HG02970 (cell line): ENCODE measurements at regions not wholly inside any gene's neighbourhood (a gene's known extent, or its start where the extent isn't known, plus 50 kb on each side); places are given as distances from the start of the nearest gene placed in this dataset.

Source experiments
- ATAC-seq: cut with Tn5 transposase; IDR thresholded peaks from one replicate; pipeline ENCODE4 v1.9.1; 2021; ENCODE audit warnings: mild to moderate bottlenecking, moderate library complexity, moderate number of reproducible peaks; ENCODE audit not compliant: unreplicated experiment, low FRiP score

DNA sequence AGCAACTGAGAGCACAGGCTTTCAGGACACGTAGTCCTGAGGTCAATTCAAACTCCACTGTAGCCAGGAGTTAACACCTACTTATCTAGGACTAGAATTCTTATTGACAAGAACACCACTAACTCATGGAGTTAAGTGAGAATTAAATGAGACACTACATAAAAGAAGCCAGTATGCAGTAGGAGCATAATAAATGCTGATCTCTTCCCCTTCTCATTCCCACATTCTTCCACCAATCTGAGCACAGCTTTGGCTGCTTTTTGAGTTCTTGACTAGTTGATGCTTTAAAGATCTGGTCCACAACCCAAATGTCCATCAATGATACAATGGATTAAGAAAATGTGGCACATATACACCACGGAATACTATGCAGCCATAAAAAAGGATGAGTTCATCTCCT is 55.2 kb downstream of the TTC32 start:
- no peak for ATAC-seq

DNA sequence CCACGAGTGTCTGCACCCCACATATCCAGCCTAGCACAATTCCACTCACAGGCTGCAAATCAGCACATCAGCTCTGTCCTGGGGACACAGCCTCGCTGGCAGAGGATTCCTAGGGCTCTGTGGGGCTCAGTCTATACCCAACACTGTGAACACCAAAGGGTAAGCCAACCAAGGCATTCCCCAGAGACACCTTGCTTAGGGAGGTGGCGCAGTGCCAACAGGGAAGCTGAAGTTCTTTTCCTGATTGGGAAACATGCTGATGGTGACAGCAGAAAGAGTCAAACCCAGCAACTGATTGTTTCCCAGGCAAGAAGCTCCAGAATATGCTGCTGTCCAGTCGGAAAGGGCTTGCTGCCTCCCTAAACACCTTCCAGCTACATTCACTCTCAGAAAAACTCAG is 55.8 kb downstream of the TTC32 start:
- ATAC-seq: no peak

GRCh38 chr2:19845323-19845920 is 56.4 kb downstream of the TTC32 start:
- no peak for ATAC-seq

DNA sequence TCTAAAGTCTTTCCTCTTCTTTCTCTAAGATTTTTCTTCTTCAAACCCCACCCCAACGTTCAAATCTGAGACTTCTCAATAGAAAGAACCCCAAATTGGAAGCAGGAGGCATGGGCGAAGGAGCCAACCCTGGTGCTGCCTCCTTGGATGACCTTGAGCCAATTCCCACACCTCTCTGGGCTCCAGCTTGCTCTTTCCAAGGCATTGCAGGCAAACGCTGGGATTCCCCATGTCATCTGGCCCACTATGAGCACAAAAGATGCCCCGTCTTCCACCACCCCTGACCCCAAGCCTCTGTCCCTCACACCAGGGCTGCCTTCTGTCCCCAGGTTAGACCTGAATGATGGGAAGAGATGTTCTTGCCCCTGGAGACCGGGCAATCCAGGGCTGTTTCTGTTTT is 57.0 kb downstream of the TTC32 start:
- no peak for ATAC-seq

DNA sequence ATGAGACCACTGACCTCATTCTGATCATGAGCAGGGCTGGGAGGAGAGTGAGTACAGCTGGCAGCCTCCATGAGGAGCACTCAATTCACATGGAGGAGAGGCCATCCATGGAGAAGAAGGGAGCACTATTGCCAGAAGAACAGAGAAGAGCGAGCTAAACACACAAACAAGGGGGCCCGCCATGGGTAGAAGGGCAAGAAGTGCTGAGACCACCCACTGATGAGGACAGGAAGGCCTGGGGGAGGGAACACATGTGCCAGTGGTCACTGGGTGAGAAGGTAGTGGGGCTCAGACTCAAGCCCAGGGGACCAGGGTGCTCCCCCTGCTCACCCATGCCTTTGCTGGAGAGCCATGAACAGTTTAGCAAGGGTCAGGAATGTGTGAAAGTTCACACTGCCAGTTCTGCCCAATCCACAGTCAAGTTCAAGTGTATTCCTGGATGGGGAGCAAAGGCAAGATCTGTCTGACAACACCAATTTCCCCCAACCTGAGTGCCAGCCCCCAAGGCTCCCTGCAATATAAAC is 57.7 kb downstream of the TTC32 start:
- ATAC-seq: no peak

GRCh38 chr2:19841918-19842693 is 59.7 kb downstream of the TTC32 start:
- ATAC-seq: no peak

- ATAC-seq: no peak
Measured at GRCh38 chr2:19839438-19839837, 62.3 kb downstream of the TTC32 start.

GRCh38 chr2:19838616-19839015 is 63.2 kb downstream of the TTC32 start:
- ATAC-seq: no peak

- ATAC-seq: no peak
Measured at GRCh38 chr2:19837235-19837766, 64.5 kb downstream of the TTC32 start.

GRCh38 chr2:19835781-19836281 is 66.0 kb downstream of the TTC32 start:
- ATAC-seq: no peak

DNA sequence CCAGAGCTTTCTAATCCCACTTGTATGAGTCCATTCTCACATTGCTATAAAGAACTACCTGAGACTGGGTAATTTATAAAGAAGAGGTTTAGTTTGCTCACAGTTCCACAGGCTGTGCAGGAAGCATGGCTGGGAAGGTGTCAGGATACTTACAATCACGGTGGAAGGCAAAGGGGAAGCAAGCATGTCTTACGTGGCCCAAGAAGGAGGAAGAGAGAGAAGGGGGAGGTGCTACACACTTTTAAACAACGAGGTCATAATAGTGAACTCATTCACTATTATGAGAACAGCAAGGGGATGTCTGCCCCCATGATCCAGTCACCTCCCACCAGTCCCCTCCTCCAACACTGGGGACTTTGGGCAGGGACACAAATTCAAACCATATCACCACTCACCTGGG is 67.8 kb downstream of the TTC32 start:
- ATAC-seq: no peak

- no peak for ATAC-seq
Measured at GRCh38 chr2:19829672-19830071, 72.1 kb downstream of the TTC32 start.

DNA sequence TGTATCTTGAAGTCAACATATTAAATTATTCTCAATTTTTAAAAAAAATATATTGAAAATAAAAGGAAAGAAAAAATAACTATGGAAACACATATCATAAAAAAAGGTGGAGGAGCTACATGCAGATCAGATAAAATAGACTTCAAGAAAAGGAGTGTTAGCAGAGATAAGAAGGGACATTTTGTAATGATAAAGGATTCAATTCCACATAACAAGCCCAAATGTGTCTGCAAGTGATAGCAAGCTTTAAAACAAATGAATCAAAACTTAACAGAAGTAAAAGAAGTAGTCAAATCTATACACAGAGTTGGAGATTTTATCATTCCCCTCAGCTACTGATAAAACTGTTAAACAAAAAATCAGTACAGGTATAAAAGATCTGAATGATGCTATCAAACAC is 74.9 kb downstream of the TTC32 start:
- ATAC-seq: no peak

GRCh38 chr2:19823507-19823906 is 78.3 kb downstream of the TTC32 start:
- ATAC-seq: no peak

GRCh38 chr2:19819097-19820065 is 82.4 kb downstream of the TTC32 start:
- no peak for ATAC-seq

DNA sequence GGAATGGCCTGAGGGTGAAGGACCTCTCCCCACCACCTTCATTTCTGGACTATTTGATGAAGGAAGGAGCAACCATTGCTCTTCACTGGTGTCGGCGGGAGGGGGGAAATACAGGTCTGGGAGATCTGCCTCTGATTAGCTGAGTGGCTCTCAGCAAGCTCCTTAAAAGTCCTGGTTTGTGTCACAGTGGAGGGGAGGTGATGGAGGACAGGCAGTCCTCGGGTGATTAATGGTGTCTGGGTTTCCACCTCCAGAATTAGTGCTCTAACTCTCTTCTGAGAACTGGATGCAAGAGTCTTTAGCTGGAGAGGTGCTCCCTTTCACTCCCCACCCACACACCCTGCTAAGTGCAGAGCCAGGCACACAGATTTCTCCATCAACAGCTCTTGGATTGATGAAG is 83.2 kb downstream of the TTC32 start:
- no peak for ATAC-seq

GRCh38 chr2:19818039-19818438 is 83.7 kb downstream of the TTC32 start:
- ATAC-seq: no peak

DNA sequence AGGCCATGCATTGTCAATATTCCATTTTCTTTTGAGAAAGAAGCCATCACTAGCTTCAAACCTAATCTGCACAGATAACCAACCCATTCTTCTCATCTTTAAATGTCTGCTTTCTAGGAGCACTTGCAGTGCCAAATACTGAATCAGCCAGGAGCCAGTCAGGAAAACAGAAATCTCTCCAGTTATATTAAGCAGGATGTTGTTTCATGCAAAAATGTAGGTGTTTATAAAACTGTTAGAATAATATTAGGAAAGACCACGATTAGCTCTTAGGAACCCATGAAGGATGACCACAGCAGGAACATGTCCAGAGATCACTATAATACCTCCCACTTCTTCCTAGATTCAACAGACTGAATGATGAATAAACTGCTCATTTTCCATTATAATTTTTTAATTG is 86.0 kb downstream of the TTC32 start:
- no peak for ATAC-seq

DNA sequence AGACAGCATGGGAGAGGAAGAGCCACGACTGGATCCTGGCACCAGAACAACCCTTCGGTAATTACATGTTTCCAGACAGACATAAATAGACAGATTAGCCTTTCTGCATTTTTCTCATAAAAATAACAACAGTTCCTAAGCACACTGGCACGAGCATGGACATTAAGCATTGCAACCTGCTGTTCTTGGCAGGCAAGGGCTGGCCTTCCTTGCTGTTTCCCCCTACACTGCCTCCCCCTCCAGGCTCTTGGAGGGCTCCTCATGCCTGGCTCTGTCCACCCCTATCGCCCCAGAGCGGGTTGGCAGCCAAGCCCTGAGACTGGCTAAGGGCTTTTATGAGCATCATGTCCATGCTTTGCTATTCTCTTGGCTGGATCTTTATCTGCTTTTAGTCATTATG is 89.6 kb downstream of the TTC32 start:
- ATAC-seq: no peak

GRCh38 chr2:19811186-19811585 is 90.6 kb downstream of the TTC32 start:
- no peak for ATAC-seq

DNA sequence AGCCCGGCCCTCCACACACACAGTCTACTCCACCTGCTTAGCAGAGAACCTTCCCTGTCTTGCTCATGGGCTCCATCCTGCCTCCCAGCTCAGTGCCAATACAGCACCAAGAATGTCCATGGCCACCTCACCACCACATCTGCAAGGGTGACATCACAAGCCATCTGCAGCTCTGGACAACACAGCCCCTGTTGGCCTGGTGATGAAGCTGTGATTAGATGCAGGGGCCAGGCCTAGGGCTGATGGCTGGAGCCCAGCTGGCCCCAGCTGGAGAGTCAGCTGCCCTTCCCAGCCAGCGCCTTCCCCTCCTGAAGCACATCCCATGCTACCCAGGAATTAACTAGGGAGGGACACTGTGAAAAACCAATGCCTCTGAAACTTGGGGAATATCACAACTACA is 91.1 kb downstream of the TTC32 start:
- ATAC-seq: no peak
